Gastrocnemius medialis (tissue), 4 donors: ENCODE measurements at regions not wholly inside any gene's neighbourhood (a gene's known extent, or its start where the extent isn't known, plus 50 kb on each side); places are given as distances from the start of the nearest gene placed in this dataset.
"Not testable (repeated sequence)": the region's sequence is repeated elsewhere in the genome, so short reads cannot be mapped to it uniquely, and the experiment has no call there.

Experiments used
- ATAC-seq, 2 donors: fragments of 150-250 bp; one replicate each; pipeline ENCODE4 v1.9.1; 2016
- DNase-seq, 2 donors: peaks; one replicate each; pipeline ENCODE4 v3.0.0-alpha.2; 2019
- H3K27ac ChIP-seq, 4 donors: fragments of 200-600 bp; sonication (generic); 1 replicate in 1 of 4; 2 replicates in 3 of 4; pipeline ENCODE4 v1.5.1; 2016 to 2018; ENCODE audit warnings: mild to moderate bottlenecking in 2 of 4, moderate library complexity in 1 of 4
- H3K27me3 ChIP-seq, 3 donors: fragments of 200-600 bp; sonication (generic) in 2 of 3; 1 replicate in 1 of 3; 2 replicates in 2 of 3; pipeline versions ENCODE4 v1.5.1 to v1.6.0; 2016 to 2019; ENCODE audit warnings: mild to moderate bottlenecking in 1 of 3, moderate library complexity in 1 of 3
- H3K36me3 ChIP-seq, 2 donors: fragments of 200-600 bp; sonication (generic) in 1 of 2; one replicate each; pipeline ENCODE4 v1.5.1; 2017 to 2018
- H3K4me1 ChIP-seq, 2 donors: fragments of 200-600 bp; sonication (generic) in 1 of 2; one replicate each; pipeline ENCODE4 v1.5.1; 2016 to 2017; ENCODE audit warnings: mild to moderate bottlenecking in 2 of 2
- H3K4me3 ChIP-seq, 4 donors: fragments of 200-600 bp; sonication (generic) in 3 of 4; 1 replicate in 1 of 4; 2 replicates in 3 of 4; pipeline ENCODE4 v1.5.1; 2016 to 2019; ENCODE audit warnings: mild to moderate bottlenecking in 2 of 4
- H3K9me3 ChIP-seq, 3 donors: fragments of 200-600 bp; sonication (generic) in 2 of 3; 1 replicate in 1 of 3; 2 replicates in 2 of 3; pipeline ENCODE4 v1.5.1; 2016 to 2019
- POLR2A ChIP-seq, 2 donors: fragments of 450-650 bp; IDR thresholded peaks; one replicate each; pipeline ENCODE4 v1.6.1; 2017; ENCODE audit warnings: antibody characterized with exemption in 2 of 2, mild to moderate bottlenecking in 2 of 2, moderate library complexity in 2 of 2
- in situ Hi-C, 4 donors: fragments of 200-750 bp; cut with MboI; loops; one replicate each; pipeline versions ENCODE4 v1.15.0 to v1.8.0; 2017; ENCODE audit warnings: low sequenced_read_pairs in 4 of 4
- intact Hi-C: fragments of 100-400 bp; cut with DNase I; formaldehyde crosslinking; loops from one replicate; pipeline ENCODE4 v1.15.1; 2023; ENCODE audit warnings: low total_unique reads
- TF ChIP-seq, protein P1 (sequence below), 5 experiments: fragments of 450-650 bp in 3 of 5; fragments of 200-600 bp in 2 of 5; sonication (generic) in 2 of 5; IDR thresholded peaks in 4 of 5; conservative IDR thresholded peaks in 1 of 5; 1 replicate in 4 of 5; 2 replicates in 1 of 5; pipeline ENCODE4 v1.5.1; 2016 to 2019; ENCODE audit warnings: antibody characterized with exemption in 5 of 5, mild to moderate bottlenecking in 3 of 5, moderate library complexity in 3 of 5

DNA sequence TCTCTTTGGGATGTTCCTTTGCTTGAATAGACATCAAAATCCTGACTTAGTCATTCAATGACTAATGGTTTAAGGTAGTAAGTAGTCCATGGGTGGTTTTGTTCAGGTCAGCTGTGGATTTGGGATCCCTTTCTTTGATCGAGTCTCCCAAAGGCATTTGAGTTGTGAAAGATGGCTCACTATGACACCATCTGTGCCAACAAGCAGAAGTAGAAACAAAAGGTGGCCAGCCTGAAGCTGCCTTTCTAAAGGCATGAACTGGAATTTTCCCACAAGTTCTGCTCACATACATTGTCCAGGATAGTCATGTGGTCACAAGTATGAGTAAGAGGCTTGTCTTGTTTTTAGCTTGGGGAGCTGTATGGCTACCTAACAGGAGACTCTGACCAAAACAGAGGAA lies 129.9 kb downstream of the CCNG2 start:
- TF ChIP-seq, protein P1, sequence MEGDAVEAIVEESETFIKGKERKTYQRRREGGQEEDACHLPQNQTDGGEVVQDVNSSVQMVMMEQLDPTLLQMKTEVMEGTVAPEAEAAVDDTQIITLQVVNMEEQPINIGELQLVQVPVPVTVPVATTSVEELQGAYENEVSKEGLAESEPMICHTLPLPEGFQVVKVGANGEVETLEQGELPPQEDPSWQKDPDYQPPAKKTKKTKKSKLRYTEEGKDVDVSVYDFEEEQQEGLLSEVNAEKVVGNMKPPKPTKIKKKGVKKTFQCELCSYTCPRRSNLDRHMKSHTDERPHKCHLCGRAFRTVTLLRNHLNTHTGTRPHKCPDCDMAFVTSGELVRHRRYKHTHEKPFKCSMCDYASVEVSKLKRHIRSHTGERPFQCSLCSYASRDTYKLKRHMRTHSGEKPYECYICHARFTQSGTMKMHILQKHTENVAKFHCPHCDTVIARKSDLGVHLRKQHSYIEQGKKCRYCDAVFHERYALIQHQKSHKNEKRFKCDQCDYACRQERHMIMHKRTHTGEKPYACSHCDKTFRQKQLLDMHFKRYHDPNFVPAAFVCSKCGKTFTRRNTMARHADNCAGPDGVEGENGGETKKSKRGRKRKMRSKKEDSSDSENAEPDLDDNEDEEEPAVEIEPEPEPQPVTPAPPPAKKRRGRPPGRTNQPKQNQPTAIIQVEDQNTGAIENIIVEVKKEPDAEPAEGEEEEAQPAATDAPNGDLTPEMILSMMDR (IDR thresholded peaks at IDR 0.05 in 4 of 5, conservative IDR thresholded peaks at IDR 0.05 in 1 of 5): no peak
- TF ChIP-seq POLR2A (IDR thresholded peaks at IDR 0.05): no peak
- ATAC-seq (no peak), DNase-seq (no peak)
- Histone ChIP-seq H3K4me3 (no peak overlapping the region), H3K9me3 (no peaks in the 10 kb centered on the region), H3K27ac (no peak overlapping the region), H3K36me3 (no peaks in the 10 kb centered on the region), H3K4me1 (no peaks in the 10 kb centered on the region), H3K27me3 (no peaks in the 10 kb centered on the region)
- intact Hi-C loops: no loop called here
- in situ Hi-C loops: no loop called here

DNA sequence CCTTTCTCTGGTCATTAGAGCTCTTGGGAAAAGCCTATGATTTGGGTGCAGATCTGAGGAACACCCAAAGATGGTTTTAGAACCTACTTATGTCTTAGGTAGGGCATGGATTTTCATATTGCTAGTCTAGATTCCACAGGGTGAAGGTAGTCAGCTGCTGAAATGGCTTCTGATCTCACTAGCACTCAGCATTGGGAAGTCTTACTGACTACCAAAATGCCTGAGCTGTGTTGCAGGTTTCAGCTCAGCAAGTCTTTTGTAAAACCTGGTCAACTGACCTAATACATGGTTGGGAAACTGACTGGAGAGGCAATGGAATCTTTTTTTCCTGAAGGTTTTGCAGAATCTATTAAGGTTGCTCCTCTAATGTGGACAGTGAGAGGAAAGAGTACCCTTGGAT lies 136.4 kb downstream of the CCNG2 start:
- DNase-seq (no peak), ATAC-seq (no peak)
- H3K27ac ChIP-seq: no peak overlapping the region
- H3K4me3 ChIP-seq: no peak overlapping the region
- no peaks in the 10 kb centered on the region for H3K4me1 ChIP-seq
- in situ Hi-C loops: no loop called here
- no peak for TF ChIP-seq POLR2A (IDR thresholded peaks at IDR 0.05)
- TF ChIP-seq, protein P1 (IDR thresholded peaks at IDR 0.05 in 4 of 5, conservative IDR thresholded peaks at IDR 0.05 in 1 of 5): no peak
- no peaks in the 10 kb centered on the region for H3K9me3 ChIP-seq
- no peaks in the 10 kb centered on the region for H3K36me3 ChIP-seq
- no peaks in the 10 kb centered on the region for H3K27me3 ChIP-seq
- intact Hi-C loops: no loop called here

DNA sequence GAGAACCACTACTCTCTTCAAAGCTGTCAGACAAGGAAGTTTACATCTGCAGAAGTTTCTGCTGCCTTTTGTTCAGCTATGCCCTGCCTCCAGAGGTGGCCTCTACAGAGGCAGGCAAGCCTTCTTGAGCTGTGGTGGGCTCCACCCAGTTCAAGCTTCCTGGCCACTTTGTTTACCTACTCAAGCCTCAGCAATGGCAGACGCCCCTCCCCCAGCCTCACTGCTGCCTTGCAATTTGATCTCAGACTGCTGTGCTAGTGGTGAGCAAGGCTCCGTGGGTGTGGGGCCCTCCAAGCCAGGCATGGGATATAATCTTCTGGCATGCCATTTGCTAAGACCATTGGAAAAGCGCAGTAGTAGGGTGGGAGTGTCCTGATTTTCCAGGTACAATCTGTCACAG lies 144.0 kb downstream of the CCNG2 start:
- H3K36me3 ChIP-seq, DNase-seq, intact Hi-C loops, H3K9me3 ChIP-seq, in situ Hi-C loops, H3K27ac ChIP-seq, H3K4me3 ChIP-seq, ATAC-seq, H3K27me3 ChIP-seq, H3K4me1 ChIP-seq: not testable (repeated sequence)

DNA sequence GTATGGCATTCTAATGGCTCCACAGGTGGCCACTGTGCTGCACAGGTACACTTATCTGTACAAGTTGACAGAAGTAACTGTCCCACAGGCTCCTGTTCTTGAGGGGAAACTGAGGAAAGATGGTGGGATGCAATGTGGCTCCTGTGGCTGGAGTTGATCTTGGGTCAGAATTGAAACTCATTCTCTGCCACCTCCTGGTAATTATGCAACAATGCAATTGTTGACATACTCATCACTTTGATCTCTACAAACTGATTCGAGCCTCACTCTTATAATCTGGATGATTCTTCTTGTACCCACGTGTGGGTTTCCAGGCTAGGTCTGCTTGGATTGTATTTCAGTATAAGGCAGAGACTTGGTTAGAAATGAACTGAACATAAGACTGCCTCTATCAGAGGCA lies 148.8 kb downstream of the CCNG2 start:
- Histone ChIP-seq H3K36me3 (no peaks in the 10 kb centered on the region), H3K27me3 (no peaks in the 10 kb centered on the region), H3K4me1 (no peaks in the 10 kb centered on the region), H3K9me3 (no peaks in the 10 kb centered on the region), H3K27ac (no peak overlapping the region), H3K4me3 (no peak overlapping the region)
- intact Hi-C loops (no loop called here), in situ Hi-C loops (no loop called here)
- ATAC-seq (no peak), DNase-seq (no peak)
- no peak for TF ChIP-seq POLR2A (IDR thresholded peaks at IDR 0.05)
- TF ChIP-seq, protein P1 (IDR thresholded peaks at IDR 0.05 in 4 of 5, conservative IDR thresholded peaks at IDR 0.05 in 1 of 5): no peak

DNA sequence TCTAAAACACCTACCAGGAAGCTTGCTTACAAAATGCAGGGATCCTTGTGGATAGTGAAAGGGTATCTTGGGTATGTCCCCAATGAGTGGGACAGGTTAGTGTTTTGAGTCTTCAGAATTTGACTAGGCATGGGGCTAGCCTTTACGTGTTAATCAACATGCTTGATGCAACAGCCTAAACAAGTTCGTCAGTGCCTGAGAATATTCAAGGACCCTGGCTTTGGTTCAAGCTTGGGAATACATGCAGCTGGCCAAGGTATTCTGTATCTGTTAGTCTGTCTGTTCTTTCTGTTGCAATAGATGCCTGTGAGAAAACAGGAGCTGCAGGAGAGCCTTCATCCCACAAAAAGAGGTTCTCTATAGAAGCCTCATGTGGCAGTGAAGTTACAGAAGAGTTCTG lies 149.5 kb downstream of the CCNG2 start:
- TF ChIP-seq, protein P1 (IDR thresholded peaks at IDR 0.05 in 4 of 5, conservative IDR thresholded peaks at IDR 0.05 in 1 of 5): no peak
- no peak for TF ChIP-seq POLR2A (IDR thresholded peaks at IDR 0.05)
- Histone ChIP-seq H3K4me1 (no peaks in the 10 kb centered on the region), H3K4me3 (no peak overlapping the region), H3K9me3 (no peaks in the 10 kb centered on the region), H3K27me3 (no peaks in the 10 kb centered on the region), H3K36me3 (no peaks in the 10 kb centered on the region), H3K27ac (no peak overlapping the region)
- DNase-seq (no peak), ATAC-seq (no peak)
- in situ Hi-C loops: no loop called here
- intact Hi-C loops: no loop called here
